Lower leg skin (tissue), 3 donors: ENCODE measurements at regions not wholly inside any gene's neighbourhood (a gene's known extent, or its start where the extent isn't known, plus 50 kb on each side); places are given as distances from the start of the nearest gene placed in this dataset.

Experiments
- POLR2A ChIP-seq, 2 donors: fragments of 450-650 bp; IDR thresholded peaks; one replicate each; pipeline ENCODE4 v1.6.1; 2016 to 2017; ENCODE audit warnings: antibody characterized with exemption in 2 of 2, mild to moderate bottlenecking in 1 of 2, moderate library complexity in 1 of 2
- TF ChIP-seq, protein P1 (sequence below), 3 donors: fragments of 450-650 bp; IDR thresholded peaks; one replicate each; pipeline ENCODE4 v1.5.1; 2016; ENCODE audit warnings: antibody characterized with exemption in 3 of 3, mild to moderate bottlenecking in 3 of 3, moderate library complexity in 2 of 3

DNA sequence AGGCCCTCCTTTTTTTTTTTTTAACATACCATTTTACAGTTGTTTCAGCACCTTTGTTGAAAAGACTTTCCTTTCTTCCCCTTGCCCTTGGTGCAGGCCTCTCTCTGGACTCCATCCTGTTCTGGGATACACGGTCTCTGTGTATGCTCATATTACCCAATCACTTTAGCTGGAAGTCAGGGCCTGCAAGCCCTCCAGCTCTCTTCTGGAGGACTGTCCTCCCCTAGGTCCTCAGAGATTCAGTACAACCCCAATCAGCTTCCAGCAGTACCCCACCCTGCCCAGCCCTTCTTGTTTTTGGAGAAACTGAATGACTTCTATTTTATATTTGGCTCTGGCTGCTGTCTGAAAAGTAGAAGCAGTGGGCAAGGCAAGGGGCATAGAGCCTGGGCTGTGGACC lies 270.8 kb downstream of the KLF13 start:
- TF ChIP-seq, protein P1, sequence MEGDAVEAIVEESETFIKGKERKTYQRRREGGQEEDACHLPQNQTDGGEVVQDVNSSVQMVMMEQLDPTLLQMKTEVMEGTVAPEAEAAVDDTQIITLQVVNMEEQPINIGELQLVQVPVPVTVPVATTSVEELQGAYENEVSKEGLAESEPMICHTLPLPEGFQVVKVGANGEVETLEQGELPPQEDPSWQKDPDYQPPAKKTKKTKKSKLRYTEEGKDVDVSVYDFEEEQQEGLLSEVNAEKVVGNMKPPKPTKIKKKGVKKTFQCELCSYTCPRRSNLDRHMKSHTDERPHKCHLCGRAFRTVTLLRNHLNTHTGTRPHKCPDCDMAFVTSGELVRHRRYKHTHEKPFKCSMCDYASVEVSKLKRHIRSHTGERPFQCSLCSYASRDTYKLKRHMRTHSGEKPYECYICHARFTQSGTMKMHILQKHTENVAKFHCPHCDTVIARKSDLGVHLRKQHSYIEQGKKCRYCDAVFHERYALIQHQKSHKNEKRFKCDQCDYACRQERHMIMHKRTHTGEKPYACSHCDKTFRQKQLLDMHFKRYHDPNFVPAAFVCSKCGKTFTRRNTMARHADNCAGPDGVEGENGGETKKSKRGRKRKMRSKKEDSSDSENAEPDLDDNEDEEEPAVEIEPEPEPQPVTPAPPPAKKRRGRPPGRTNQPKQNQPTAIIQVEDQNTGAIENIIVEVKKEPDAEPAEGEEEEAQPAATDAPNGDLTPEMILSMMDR (IDR thresholded peaks at IDR 0.05) = no peak
- no peak for TF ChIP-seq POLR2A (IDR thresholded peaks at IDR 0.05)
